ENCODE measurements at regions not wholly inside any gene's neighbourhood (a gene's known extent, or its start where the extent isn't known, plus 50 kb on each side); places are given as distances from the start of the nearest gene placed in this dataset.

GRCh38 chr2:238693337-238694093 lies 154.4 kb upstream of the TWIST2 start:
- POLR2A ChIA-PET: no interaction called here
- no peak for TF ChIP-seq CTCF (IDR thresholded peaks at IDR 0.05; ENCODE audit: insufficient read depth, low read length, missing control alignments)
- CTCF ChIA-PET: no interaction called here

DNA sequence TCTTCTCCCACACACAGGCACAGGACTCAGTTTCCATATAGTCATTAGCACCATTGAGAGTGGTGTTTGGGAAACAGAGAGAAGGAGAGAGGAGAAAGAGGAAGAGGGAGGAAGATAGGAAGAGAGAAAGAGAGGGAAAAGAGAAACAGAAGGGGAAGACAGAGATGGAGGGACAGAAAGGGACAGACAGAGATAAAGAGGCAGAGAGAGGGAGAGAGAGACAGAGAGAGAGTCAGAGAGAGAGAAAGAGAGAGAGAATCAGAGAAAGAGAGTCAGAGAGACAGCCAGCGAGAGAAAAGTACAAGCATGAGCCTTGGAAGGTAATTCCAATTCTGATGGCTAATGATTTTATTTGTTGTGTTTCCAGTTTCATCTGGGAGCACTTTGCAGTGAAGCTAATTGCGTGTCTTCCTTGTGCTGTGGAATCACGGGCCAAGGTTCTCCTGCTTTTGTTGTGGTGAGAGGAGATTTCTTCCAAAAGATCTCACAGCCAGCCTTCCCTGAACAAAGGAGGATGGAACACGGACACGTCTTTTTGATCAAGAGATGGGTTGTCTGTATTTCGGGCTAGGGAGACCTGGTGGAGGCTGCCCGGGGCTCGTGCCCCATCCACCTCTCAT lies 153.6 kb upstream of the TWIST2 start:
- no peak overlapping the region for H3K4me3 ChIP-seq (ENCODE audit: low read depth, low read length)
- DNase-seq (ENCODE audit: low read depth, low spot score): no peak
- ChIA-PET CTCF (no interaction called here), POLR2A (no interaction called here)
- TF ChIP-seq CTCF (IDR thresholded peaks at IDR 0.05; ENCODE audit: insufficient read depth, low read length, missing control alignments): no peak

More at GRCh38 chr2:238693337-238694093, 154.4 kb upstream of the TWIST2 start:
- no peak overlapping the region for H3K4me3 ChIP-seq (ENCODE audit: low read depth, low read length)
- DNase-seq (ENCODE audit: low read depth, low spot score): no peak

GRCh38 chr2:238694922-238695321 lies 153.0 kb upstream of the TWIST2 start:
- no peak overlapping the region for H3K4me3 ChIP-seq (ENCODE audit: low read depth, low read length)
- ChIA-PET CTCF (interaction anchor here (2.1 kb wide), 1 partner anchor 10 kb away, joined by 4 read pairs; no protein-coding TSS in a partner anchor), POLR2A (no interaction called here)
- no peak for TF ChIP-seq CTCF (IDR thresholded peaks at IDR 0.05; ENCODE audit: insufficient read depth, low read length, missing control alignments)
- DNase-seq (ENCODE audit: low read depth, low spot score): no peak

DNA sequence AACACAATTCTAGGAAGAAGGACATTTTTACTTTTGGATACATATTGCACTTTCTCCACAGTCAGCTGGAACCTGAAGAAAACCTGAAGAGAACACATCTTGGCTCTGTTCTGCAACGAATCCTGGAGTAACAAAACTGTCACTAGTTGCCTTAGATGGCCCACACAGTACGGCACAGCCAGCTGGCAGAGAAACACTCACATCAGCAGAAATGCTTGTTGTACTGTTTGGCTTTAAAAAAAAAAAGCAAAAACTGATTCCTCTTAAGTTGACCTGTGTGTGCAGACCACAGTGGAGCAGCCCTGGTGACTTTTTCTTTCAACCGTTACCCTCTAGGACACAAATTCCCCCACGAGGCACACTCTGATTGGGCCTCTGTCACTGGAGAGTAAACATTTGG lies 152.3 kb upstream of the TWIST2 start:
- TF ChIP-seq CTCF (IDR thresholded peaks at IDR 0.05; ENCODE audit: insufficient read depth, low read length, missing control alignments): no peak
- no peak overlapping the region for H3K4me3 ChIP-seq (ENCODE audit: low read depth, low read length)
- POLR2A ChIA-PET: no interaction called here
- DNase-seq (ENCODE audit: low read depth, low spot score): no peak
- CTCF ChIA-PET: interaction anchor here (0.9 to 2.1 kb wide), 3 partner anchors 11 to 250 kb away, joined by 3 to 4 read pairs (median 4); no protein-coding TSS in a partner anchor

GRCh38 chr2:238696331-238696730 lies 151.6 kb upstream of the TWIST2 start:
- DNase-seq (ENCODE audit: low read depth, low spot score): no peak
- TF ChIP-seq CTCF (IDR thresholded peaks at IDR 0.05; ENCODE audit: insufficient read depth, low read length, missing control alignments): no peak
- ChIA-PET CTCF (interaction anchor here (0.9 to 2.1 kb wide), 4 partner anchors 9 to 249 kb away, joined by 3 to 4 read pairs (median 4); no protein-coding TSS in a partner anchor), POLR2A (no interaction called here)
- no peak overlapping the region for H3K4me3 ChIP-seq (ENCODE audit: low read depth, low read length)

DNA sequence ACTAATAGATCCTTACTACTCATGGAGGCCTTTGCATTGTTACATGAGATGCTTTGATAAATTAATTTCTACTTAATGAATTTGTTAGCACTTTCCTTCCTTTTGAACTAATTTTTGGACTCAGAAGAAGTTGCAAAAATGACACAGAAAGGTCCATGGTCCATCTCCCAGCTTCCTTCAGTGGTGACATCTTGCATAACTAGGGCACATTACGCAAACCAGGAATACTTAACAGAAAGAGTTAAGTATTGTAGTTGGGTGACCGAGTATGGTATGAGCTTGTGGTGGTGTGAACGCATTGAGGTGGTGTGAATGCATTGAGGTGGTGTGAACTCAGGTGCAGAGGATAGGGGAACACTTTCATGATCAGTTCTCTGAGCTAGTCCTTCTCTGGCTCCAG lies 151.1 kb upstream of the TWIST2 start:
- CTCF ChIA-PET: interaction anchor here (0.9 to 2.1 kb wide), 4 partner anchors 9 to 249 kb away, joined by 3 to 4 read pairs (median 4); no protein-coding TSS in a partner anchor
- no peak overlapping the region for H3K4me3 ChIP-seq (ENCODE audit: low read depth, low read length)
- POLR2A ChIA-PET: interaction anchor here (0.8 kb wide), 1 partner anchor 32 kb away, joined by 3 read pairs; no protein-coding TSS in a partner anchor
- DNase-seq (ENCODE audit: low read depth, low spot score): no peak
- no peak for TF ChIP-seq CTCF (IDR thresholded peaks at IDR 0.05; ENCODE audit: insufficient read depth, low read length, missing control alignments)
